GM21528 (cell line): ENCODE measurements at regions not wholly inside any gene's neighbourhood (a gene's known extent, or its start where the extent isn't known, plus 50 kb on each side); places are given as distances from the start of the nearest gene placed in this dataset.

ENCODE experiments used
- ATAC-seq: cut with Tn5 transposase; IDR thresholded peaks from one replicate; pipeline ENCODE4 v1.9.1; 2021; ENCODE audit warnings: mild to moderate bottlenecking, moderate library complexity; ENCODE audit not compliant: unreplicated experiment, low FRiP score

- no peak for ATAC-seq
Measured at GRCh38 chr2:47239119-47239969, 63.0 kb upstream of the CALM2 start.

DNA sequence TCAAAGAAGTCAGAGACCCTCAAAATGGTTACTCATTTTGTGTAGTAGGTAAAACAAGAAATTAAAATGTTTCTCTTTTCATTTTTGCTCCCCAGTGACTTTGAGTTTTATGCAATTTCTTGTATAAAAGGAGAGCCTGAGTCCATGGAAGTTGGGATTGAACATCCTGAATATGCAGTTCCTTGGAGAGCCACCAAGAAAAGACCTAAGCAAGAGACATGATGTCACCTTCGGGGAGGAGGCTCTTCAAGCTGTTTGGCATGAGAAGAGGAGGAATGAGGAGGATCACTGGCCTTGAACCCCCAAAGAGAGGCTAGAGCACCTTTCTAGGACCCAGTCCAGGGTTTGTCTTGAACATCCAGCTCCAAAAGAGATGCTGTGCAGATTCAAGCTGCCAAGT is 62.3 kb upstream of the CALM2 start:
- no peak for ATAC-seq

DNA sequence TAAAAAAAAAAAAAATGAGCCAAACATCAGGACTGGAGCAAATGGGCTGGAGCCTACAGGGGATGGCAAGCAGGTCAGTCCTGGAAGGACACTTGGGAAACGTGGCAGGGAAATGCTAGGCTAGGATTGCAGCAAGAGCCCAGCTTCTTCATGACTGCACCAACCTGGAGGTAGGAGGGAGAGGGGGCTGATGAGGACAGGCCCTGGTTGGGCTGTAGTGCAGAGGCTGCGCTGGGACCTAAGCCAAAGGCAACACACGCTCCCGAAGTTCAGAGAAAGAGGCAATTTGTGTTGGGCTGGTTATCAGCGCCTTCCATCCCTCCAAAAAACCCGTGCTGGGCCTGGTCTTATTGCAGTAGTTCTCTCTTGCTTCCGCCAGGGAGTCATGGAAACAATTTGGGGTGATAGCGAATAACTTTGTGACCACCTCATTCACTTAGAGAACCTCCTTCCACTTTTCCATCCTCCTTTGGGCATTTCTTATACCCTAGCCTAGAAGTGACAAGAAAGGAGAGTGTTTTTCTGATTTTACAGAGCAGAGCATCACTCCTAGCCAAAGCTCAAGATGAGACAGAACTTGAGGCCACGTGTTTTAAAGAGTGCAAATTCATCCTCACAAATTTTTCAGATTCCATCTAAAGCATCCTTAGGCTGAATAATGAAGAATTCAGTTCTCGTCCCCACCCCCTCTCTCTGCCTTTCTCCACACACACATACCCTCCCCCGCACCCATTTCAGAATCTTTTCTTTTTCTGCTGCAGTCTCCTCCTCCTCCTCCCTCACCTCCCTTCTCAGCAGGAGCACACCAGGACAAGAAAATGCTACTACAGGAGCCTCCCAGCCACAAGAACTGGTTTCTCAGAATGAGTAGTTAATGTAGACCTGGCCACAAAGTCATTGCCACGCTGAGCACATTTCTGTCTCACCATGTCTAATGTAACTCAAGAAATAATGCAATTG is 61.3 kb upstream of the CALM2 start:
- no peak for ATAC-seq

- ATAC-seq, result no peak
Measured at GRCh38 chr2:47236503-47237215, 60.3 kb upstream of the CALM2 start.

- ATAC-seq, result no peak
Measured at GRCh38 chr2:47235132-47235531, 58.8 kb upstream of the CALM2 start.

DNA sequence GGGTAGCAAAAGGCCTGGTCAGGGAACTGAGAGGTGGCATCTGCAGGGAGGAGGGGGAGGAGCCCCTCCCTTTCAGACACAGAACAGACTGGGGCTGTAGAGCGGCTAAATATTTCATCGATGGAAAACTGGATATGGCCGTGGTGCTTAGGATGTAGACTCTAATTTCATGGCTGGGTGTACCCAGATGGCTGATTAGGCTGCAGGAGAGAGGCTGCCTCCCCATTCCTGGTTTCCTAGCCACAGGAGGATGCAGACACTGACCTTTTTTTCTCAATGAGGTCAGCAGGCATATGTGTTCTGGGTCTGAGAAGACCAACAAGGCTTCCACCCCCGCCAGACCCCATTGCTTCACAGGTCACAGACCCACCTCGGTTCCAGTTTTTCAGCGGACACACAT is 58.1 kb upstream of the CALM2 start:
- ATAC-seq, result no peak

GRCh38 chr2:47232738-47233415 is 56.6 kb upstream of the CALM2 start:
- ATAC-seq, result no peak

DNA sequence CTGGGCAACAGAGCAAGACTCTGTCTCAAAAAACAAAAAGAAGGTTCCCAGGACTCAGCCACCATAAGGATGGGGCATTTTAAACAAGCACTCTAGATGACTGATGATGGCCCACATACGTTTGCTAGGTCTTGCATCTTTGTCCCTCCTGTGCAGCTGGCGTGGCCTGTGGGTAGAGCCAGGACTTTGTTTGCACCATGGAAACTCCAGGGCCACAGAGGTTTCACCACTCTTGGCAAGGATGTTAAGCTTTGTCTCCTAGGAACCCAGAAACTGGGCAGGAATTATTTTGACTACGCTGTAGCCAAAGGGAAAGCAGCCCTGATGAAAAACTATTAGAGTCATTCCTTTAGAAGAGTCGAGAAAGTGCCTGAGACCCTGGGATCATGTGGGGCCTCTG is 54.1 kb upstream of the CALM2 start:
- no peak for ATAC-seq

DNA sequence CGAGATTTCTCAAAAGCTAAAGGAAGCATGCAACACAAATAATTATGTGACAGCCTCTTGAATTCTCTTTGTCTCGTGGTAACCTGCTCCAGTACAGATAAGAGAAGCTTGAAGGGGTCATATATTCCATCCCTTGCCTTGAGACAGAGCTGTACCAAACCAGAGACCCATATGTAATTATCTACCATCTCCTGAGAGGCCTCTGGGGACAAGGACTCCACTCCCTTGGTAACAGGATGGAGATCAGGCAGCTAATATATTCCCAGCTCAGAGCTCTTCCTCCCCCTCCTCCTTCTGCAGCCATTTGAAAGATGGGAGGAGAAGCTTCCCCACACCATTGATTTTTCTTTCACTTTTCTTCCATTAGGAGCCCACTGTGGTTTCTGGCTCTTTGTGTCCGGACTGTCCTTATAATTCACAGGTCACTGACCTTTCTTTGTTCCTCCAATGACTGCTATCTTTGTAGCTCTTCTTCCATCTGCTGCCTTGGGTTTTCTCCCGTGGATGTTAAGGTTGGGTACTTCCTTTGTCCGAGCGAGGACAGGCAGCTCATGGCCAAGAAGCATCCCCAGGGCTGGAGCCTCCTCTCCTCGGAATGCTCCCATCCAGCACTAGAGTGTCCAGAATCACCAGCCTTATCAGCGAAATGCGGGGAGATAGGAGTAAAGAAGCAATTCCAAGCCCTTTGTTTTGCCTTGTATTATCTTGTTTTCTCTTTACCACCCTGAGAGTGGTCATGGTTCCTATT is 51.4 kb upstream of the CALM2 start:
- no peak for ATAC-seq

DNA sequence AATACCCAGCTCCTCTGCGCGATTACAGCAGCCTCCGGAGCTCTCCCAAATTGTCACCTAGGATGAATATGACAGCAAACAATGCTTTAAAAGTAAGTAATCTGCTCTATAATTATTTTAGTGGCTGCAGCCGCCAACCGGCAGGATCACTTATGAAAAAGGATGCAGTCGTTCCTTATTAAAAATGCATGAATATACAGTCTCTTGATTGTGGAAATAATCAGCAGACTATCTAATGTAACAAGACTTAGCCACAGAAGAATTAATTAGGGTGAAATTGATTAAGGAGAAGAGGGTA is 50.6 kb upstream of the CALM2 start:
- ATAC-seq, result no peak

DNA sequence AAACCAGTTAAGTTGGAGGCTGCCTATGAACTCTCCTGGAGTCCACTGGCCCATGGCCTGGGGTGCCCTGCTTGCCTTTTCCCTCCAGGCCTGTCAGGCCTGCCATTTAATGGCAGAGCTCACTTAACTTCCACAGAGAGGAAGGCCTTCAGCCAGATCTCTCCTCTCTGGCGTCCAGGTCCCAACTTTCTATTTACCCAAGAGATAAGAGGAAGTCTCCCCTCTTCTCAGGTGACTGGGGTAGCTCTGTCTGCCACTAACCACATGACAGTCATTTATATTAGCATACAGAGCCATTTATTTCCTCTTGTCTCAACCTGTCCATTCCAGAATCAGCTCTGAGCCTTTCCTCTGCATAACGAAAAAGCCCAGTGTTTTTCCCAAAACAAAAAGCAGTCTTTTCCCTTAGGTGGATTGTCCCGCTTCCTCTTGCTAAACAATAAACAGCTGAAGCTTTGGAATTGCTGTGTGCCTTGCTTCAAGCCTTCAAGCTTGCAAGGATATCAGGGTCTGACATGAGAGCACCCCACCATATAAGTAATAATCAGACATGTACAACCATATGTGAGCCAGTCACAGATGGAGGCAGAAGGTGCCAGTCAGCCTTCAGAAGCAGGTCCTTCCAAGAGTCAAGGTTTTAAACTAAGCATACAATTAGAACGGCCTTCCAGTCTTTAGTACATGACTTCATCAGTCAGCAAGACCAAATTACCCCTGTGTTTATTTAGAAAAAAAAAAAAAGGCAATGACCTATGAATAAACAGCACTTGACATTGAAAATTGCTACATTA is 50.0 kb upstream of the CALM2 start:
- ATAC-seq, result no peak
